GM19372 (cell line): ENCODE measurements at regions not wholly inside any gene's neighbourhood (a gene's known extent, or its start where the extent isn't known, plus 50 kb on each side); places are given as distances from the start of the nearest gene placed in this dataset.

Experiments
- ATAC-seq: cut with Tn5 transposase; IDR thresholded peaks from one replicate; pipeline ENCODE4 v1.9.1; 2021; ENCODE audit warnings: mild to moderate bottlenecking, low read depth, moderate library complexity; ENCODE audit not compliant: unreplicated experiment

GRCh38 chr2:120826716-120827410 lies 91.2 kb downstream of the GLI2 start:
- ATAC-seq = no peak

DNA sequence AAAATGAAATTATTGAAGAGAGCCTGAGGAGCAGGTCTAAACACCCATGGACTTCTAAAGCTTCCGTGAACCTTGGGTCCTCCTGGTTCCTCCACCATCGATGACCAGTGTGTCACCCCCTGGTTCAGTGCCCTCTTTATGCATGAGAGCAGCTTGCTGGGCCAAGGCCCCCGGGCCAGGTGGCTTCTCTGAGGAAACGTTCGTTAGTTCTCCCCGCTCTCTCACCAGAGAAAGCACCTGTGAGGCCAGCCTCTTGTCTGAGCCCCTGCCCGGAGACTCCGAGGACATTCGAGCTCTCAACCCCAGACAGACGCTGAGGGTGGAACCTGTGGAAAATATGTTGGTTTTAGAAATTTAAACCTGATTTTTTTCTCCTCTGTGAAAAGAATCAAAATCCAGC lies 92.4 kb downstream of the GLI2 start:
- no peak for ATAC-seq

GRCh38 chr2:120828829-120829632 lies 93.4 kb downstream of the GLI2 start:
- ATAC-seq = no peak

- ATAC-seq = no peak
Measured at GRCh38 chr2:120829633-120830025, 94.0 kb downstream of the GLI2 start.

DNA sequence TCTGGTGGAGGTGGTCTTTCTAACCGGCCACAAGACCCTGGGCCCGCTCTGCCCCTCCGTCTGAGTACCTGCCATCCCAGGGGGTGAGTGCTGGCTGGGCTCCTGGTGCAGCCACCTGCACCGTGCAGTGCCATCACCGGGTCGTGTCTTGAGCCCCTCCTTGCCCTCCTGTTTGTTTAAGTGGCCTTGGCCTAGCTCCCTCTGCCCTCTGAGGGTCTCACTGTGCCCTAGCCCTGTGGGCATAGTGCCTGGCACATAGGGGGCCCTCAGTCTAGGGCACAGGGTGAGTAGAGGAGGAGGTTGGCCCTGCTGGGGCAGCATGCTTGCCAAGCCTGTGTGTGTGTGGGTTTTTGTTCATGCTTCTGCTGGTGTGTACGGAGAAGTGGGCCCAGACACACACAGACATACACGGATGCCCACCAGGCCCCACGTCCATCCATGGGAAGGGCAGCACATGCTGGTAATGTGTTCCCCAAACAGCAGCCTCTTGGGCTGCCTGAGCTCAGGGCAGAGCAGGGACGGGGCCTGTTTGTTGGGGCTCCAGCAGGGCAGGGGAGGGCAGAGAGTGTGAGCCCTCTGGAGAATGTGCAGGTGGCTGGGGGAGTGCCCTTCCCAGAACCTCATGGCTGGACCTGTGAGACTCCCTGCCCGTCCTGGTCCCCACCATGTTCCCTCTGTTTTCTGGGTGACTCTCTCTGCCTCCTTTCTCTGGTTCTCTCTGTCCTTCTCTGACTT lies 94.6 kb downstream of the GLI2 start:
- ATAC-seq = no peak

GRCh38 chr2:120831086-120831485 lies 95.4 kb downstream of the GLI2 start:
- ATAC-seq = no peak

DNA sequence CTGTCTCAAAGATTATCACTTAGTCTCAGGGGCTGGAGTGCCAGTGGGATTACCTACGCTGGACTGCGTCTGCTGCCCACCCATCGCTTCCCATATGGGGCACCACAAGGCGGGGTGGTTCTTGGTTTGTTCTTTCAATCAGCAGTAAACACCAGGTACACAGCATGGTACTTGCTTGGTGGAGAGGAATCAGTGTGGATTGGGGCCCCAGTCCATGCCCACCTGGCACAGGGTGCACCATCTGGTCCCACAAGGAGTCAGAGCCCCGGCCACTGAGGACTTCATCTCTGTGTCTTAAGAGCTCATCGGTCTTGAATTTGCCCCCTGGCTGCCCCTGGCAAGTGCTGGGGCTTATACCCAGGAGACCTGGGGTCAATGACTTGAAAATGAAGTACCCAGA lies 96.2 kb downstream of the GLI2 start:
- ATAC-seq = no peak

DNA sequence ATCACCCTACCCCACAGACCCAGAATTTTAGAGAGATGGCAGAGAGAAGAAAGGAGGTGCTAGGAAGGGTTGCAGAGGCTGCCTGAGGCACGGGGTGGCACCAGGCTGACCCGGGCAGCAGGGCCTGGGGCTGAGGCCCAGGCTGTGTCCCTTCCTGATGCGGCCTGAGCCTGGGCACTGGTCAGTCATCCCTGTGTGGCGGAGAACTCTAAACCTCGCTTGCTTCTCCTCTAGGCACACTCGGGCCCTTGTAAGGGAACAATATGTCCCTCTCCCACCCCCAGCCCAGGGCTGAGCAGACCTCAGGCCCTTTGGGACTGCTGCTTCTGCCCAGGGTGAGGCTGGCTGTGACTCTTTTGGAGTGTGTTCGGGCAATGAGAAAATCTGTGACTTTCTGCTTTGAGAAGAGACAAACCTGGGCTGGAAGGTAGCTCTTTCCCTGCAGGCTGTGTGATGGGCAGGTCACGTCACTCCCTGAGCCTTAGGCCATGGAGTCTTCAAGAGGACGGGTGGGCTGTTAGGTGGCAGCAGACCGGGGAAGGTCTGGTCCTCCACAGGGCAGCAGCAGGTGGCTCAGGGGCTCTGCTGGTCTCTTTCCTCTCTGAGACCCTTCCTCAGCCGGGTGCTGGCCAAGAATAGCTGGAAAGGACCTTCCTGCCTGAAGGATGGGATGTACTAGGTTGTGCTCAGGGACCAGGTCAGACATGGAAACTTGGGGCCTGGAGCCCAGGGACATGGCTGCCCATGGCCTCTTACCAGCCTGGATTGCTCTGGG lies 96.8 kb downstream of the GLI2 start:
- no peak for ATAC-seq

DNA sequence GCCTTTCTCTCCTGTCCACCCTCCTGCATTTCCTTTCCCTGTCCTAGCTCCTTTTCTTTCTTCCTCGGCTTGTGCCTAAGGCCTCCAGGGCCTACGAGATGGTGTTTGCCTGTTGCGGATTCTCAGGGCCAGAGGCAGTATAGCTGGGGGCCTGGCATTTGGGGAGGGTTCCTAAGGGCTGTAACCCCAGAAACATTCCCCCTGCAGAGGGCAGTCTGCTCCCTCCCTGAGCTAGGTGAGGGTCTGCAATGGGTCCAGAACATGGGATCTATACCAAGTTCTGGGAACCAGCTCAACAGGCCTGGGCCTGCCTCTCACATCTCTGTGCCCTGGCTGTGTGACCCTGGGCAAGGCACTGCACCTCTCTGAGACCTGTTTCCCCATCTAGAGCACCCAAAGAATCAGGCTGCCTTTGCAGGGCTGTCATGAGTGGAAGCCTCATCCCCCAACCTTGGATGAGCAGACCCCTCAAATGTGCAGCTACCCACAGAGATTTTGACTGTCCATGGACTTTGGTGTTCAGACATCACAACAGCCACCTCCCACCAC lies 97.5 kb downstream of the GLI2 start:
- ATAC-seq = no peak

GRCh38 chr2:120834206-120834605 lies 98.5 kb downstream of the GLI2 start:
- no peak for ATAC-seq

DNA sequence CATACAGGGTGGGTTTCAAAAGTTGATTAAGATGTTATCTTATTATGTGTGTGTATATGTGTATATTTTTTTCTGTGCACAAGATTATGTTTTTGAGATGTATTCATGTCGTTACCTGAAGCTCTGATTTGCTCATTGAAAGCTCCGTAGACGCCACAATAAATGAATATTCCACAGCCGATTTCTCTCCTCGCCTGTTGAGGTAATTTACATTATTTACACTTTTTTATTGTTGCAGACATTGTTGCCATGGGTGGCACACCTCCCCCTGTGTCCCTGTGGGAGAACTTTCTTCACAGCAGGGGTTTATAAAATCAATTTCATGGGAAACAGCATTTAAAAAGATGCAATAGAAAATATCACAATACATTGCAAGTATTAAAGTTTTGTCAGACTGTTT lies 100.6 kb downstream of the GLI2 start:
- no peak for ATAC-seq

DNA sequence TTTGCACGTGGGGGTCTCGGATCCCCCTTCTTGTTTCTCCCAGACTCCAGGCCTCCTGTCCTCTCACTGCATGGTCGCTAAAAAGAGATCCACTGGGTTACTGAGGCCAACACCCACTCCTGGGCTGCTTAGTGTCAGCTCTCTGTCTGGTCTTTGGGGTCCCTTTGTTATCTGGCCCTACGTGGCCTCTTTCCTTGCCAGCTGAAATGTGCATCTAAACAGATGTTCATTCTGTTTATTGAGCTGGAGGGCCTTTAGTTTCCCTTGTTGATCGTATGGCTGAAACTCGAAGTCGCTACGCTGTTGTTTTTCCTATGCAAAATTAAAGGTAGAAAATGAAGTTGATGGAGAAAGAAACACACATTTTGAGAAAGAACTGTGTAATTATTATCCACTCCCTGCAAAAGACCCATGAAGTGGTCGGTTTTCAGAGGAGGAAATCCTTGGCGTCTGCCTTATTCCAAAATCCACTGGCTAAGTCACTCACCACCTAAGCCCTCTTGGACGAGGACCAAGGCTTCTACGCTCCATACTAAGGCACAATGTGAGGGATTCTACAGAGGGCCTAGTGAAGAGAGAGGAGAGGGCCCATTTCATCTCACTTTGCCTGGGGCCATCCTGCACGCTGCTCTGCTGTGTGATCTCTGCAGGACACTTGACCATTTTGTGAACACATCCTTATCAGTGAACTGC lies 105.3 kb downstream of the GLI2 start:
- ATAC-seq = no peak

DNA sequence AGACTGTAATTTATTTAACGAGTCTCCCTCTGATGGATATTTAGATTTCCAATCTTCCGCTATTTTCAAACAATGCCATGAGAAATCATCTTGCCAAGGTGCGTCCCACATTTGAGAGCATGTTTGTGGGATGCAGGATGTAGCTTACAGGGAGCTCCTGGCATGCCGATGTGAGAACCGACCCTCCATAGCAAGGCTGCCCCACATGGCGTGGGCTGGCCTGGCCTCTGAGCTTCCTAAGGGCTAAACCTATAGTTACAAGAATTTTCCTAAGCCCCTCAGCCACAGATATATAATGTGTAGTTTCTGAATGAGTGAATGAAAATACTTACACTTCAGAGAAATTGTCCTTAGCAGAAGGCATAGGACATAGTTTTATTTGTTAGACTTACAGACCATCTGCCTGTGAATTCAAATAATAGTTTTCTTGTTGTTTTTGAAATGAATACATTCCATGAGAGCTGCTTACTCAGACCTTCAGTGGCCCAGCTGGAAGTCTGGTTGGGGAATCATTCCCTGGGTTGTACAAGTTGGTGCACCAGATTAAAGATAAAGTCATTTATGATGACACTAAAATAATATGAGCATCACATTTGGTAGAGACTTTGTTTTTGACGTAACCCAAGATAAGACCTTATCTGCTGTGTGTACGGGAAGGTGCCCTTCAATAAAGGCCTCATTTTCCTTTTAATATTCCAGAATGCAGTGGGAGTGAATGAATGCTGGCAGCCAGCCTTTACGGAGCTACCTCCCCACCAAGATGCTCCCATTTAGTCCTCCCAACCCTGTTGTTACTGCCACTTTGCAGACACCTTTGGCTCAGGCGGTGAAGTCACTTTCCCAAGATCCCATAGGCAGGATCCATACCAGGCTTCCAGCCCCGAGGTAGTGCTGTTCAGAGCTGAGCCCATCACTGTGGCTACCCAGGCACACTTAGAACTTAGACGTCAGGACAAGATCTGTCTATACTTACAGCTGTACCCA lies 107.1 kb downstream of the GLI2 start:
- ATAC-seq = no peak

- ATAC-seq = no peak
Measured at GRCh38 chr2:120844070-120844738, 108.5 kb downstream of the GLI2 start.

DNA sequence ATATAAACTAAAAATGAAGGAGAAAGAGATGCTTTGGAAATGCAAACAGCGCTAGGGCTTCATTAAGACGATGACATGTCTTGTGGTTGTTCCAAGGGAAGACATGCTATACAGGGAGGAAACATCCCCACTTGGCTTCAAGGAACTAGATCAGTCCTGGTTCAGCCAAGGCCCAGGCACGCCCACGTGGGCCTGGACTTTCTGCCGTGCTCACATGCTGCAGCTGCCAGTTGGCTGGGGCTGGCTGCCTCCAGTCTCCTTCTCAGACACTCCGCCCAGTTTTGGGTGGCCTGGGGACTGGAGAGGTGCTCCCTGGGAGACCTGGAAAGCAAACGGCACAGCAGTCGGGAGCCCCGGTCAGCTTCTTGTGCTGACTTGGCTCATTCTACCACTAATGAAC lies 109.6 kb downstream of the GLI2 start:
- ATAC-seq = no peak

DNA sequence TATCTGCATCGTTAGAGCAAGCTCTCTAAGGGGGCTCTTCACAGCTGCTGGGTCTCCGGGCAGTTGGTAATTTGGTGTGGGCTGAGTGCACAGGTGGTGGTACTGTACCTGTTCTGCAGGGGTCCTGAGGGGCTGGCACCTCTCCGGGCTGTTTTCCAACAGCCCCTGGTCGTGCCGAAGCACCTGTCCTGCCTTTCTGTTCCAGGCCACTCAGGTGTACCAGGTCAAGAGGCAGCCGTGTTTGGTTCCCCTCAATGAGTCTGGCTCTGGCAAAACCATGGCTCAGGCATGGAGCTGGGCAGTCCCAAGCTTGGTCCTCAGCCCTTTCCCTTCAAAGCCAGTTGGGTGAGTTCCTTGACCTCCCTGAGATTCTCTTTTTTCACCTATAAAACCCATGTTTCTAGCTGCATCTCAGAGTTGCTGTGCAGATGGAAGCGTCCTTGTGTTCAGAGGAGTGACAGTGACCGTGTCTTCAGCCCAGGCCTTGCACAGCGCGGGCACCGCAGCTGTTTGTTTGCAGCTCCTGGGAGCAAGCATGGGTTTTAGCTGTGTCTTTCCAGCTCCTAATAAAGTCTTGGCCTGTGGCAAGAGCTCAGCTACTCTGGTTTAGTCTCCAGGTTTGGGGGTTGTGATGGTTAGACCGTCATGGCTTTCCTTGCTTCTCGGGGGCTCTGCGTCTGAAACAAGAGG lies 110.9 kb downstream of the GLI2 start:
- no peak for ATAC-seq

- ATAC-seq = no peak
Measured at GRCh38 chr2:120847700-120848321, 112.1 kb downstream of the GLI2 start.
